ENCODE measurements at regions not wholly inside any gene's neighbourhood (a gene's known extent, or its start where the extent isn't known, plus 50 kb on each side); places are given as distances from the start of the nearest gene placed in this dataset.

DNA sequence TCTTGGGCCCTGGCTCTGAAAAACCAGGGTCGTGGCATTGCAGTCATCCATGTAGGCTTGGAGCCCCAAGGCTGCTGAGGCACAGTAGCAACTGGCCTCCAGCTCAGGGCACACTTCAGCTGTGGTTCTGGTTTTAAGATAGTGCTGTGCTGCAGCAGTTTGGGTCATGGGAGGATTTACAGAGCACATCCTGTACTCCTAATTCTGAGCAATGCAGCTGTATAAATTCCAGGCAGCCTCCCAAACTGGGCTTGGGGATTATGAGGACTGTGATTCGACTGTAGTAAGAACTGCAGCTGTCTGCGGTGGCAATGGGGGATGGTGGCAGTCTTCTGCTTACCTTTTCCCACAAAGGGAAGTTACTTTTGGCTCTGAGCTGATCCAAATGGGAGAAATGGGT, 536.3 kb upstream of the GCFC2 start:
- no peak for DNase-seq (ENCODE audit: unreplicated experiment)
- no TSS peak for BruUV-seq (replicated peaks)
- POLR2A ChIA-PET = no interaction called here
- Mint-ChIP-seq H3K27me3 (ENCODE audit: insufficient read depth, unreplicated experiment) (peaks cover under 1% of the 10 kb centered on the region), H3K27ac (ENCODE audit: low read depth, unreplicated experiment) (no peak overlapping the region), H3K4me1 (ENCODE audit: insufficient read depth, unreplicated experiment) (no peaks in the 10 kb centered on the region), H3K9me3 (ENCODE audit: unreplicated experiment) (no peaks in the 10 kb centered on the region), H3K36me3 (ENCODE audit: insufficient read depth, unreplicated experiment) (peaks cover 6% of the 10 kb centered on the region), H3K4me3 (ENCODE audit: unreplicated experiment) (no peak overlapping the region)
- intact Hi-C loops (cut with micrococcal nuclease) = no loop called here
- TF ChIP-seq, protein P1, sequence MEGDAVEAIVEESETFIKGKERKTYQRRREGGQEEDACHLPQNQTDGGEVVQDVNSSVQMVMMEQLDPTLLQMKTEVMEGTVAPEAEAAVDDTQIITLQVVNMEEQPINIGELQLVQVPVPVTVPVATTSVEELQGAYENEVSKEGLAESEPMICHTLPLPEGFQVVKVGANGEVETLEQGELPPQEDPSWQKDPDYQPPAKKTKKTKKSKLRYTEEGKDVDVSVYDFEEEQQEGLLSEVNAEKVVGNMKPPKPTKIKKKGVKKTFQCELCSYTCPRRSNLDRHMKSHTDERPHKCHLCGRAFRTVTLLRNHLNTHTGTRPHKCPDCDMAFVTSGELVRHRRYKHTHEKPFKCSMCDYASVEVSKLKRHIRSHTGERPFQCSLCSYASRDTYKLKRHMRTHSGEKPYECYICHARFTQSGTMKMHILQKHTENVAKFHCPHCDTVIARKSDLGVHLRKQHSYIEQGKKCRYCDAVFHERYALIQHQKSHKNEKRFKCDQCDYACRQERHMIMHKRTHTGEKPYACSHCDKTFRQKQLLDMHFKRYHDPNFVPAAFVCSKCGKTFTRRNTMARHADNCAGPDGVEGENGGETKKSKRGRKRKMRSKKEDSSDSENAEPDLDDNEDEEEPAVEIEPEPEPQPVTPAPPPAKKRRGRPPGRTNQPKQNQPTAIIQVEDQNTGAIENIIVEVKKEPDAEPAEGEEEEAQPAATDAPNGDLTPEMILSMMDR (IDR thresholded peaks at IDR 0.05; ENCODE audit: unreplicated experiment) = no peak
- CTCF ChIA-PET = interaction anchor here (0.7 to 2.1 kb wide), 3 partner anchors 12 to 350 kb away, joined by 4 to 8 read pairs (median 5); no protein-coding TSS in a partner anchor

DNA sequence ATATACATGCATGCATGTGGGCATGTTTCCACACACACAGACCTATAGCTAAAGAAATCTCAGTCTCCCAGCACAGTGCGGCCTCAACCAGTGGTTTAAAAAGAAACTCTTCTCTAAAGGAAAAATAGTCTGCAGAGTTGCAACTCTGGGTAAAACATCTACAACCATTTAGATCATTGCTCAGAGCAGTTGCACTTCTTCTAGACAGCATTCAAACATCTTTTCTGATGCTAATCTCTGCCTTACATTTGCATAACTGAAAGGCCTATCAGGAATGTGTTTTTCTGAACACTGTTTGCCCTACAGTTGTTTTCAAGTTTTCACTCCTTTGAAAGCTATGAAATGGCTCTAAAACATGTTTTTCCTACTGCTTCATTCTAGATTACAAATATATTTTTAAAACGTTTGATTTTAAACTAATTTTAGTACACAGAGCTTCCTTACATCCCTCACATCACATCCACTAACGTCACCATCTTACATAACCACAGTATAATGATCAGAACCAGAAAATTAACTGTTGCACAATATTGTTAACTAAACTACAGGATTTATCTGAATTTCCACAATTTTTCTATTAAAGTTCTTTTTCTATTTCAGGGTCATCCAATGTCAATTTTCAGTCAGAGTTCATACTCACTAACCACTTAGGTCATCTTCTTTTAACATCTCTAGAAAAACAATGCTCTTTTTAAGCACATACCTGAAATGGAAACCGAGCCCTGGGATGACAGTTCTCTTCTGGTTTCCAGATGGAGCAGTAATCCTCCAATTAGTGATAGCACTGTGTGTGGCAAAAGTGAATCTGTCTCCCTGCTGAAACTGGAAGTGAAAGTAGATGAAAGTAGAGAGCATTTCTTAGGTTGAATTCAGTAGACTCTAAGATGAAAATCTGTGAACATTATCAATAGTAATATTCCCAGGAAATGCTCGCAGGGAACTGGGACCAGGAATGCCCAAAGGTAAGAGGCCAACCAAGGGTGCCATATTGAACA, 501.6 kb upstream of the GCFC2 start:
- intact Hi-C loops (cut with micrococcal nuclease) = no loop called here
- DNase-seq (ENCODE audit: unreplicated experiment) = no peak
- Mint-ChIP-seq H3K4me3 (ENCODE audit: unreplicated experiment) (no peak overlapping the region), H3K4me1 (ENCODE audit: insufficient read depth, unreplicated experiment) (no peaks in the 10 kb centered on the region), H3K36me3 (ENCODE audit: insufficient read depth, unreplicated experiment) (no peaks in the 10 kb centered on the region), H3K27ac (ENCODE audit: low read depth, unreplicated experiment) (no peak overlapping the region), H3K9me3 (ENCODE audit: unreplicated experiment) (no peaks in the 10 kb centered on the region), H3K27me3 (ENCODE audit: insufficient read depth, unreplicated experiment) (no peaks in the 10 kb centered on the region)
- CTCF ChIA-PET = interaction anchor here (0.6 to 1.4 kb wide), 3 partner anchors 15 to 388 kb away, joined by 3 to 6 read pairs (median 3); no protein-coding TSS in a partner anchor
- BruUV-seq (replicated peaks) = no TSS peak
- POLR2A ChIA-PET = no interaction called here
- TF ChIP-seq, protein P1 (IDR thresholded peaks at IDR 0.05; ENCODE audit: unreplicated experiment) = no peak

DNA sequence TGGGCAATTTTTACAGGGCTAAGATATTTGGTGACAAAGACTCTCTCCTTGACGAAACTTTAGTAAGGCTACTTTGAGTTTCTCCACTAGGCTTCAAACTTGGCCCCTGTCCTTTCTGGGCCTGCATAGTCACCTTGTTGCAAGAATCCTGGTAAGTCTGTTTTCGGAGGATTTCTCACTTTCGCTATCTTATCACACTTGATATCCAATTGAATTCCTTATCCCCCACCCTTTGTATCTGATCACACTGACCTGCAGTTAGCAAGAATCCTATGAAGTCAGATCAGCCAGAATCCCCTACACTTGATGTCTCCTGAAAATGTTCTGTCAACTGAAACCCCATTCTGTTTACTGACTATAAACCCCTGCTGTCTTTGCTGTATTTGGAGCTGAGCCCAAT, 499.8 kb upstream of the GCFC2 start:
- POLR2A ChIA-PET = no interaction called here
- Mint-ChIP-seq H3K4me3 (ENCODE audit: unreplicated experiment) (no peak overlapping the region), H3K4me1 (ENCODE audit: insufficient read depth, unreplicated experiment) (no peaks in the 10 kb centered on the region), H3K27me3 (ENCODE audit: insufficient read depth, unreplicated experiment) (no peaks in the 10 kb centered on the region), H3K36me3 (ENCODE audit: insufficient read depth, unreplicated experiment) (no peaks in the 10 kb centered on the region), H3K27ac (ENCODE audit: low read depth, unreplicated experiment) (no peak overlapping the region), H3K9me3 (ENCODE audit: unreplicated experiment) (no peaks in the 10 kb centered on the region)
- DNase-seq (ENCODE audit: unreplicated experiment) = no peak
- no TSS peak for BruUV-seq (replicated peaks)
- TF ChIP-seq, protein P1 (IDR thresholded peaks at IDR 0.05; ENCODE audit: unreplicated experiment) = no peak
- intact Hi-C loops (cut with micrococcal nuclease) = no loop called here
- CTCF ChIA-PET = no interaction called here

DNA sequence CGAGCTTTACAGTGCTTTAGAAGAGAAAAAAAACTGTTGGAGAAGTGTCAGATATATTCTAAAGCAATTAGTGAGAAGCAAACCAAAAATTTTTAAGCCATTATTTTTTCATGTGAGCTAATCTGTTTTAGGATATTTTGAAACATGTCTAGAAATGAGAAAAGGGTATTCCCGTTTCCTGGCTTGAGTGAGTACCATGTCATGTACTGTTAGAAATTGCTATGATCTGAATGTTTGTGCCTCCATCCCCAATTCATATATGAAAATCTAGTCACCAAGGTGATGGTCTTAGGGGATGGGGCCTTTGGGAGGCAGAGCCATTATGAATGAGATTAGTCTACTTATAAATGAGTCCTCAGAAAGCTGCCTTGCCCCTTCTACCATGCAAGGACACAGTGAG, 493.3 kb upstream of the GCFC2 start:
- intact Hi-C loops (cut with micrococcal nuclease) = no loop called here
- BruUV-seq (replicated peaks) = no TSS peak
- no peaks in the 10 kb centered on the region for H3K9me3 Mint-ChIP-seq (ENCODE audit: unreplicated experiment)
- H3K27ac Mint-ChIP-seq (ENCODE audit: low read depth, unreplicated experiment) = no peak overlapping the region
- TF ChIP-seq, protein P1 (IDR thresholded peaks at IDR 0.05; ENCODE audit: unreplicated experiment) = no peak
- POLR2A ChIA-PET = no interaction called here
- no peak overlapping the region for H3K4me3 Mint-ChIP-seq (ENCODE audit: unreplicated experiment)
- no peaks in the 10 kb centered on the region for H3K27me3 Mint-ChIP-seq (ENCODE audit: insufficient read depth, unreplicated experiment)
- H3K4me1 Mint-ChIP-seq (ENCODE audit: insufficient read depth, unreplicated experiment) = no peaks in the 10 kb centered on the region
- no peak for DNase-seq (ENCODE audit: unreplicated experiment)
- H3K36me3 Mint-ChIP-seq (ENCODE audit: insufficient read depth, unreplicated experiment) = no peaks in the 10 kb centered on the region
- CTCF ChIA-PET = interaction anchor here (0.6 to 3.7 kb wide), 3 partner anchors 274 to 1457 kb away, joined by 3 to 15 read pairs (median 3); no protein-coding TSS in a partner anchor

Data from MCF 10A (cell line).